ENCODE measurements at regions not wholly inside any gene's neighbourhood (a gene's known extent, or its start where the extent isn't known, plus 50 kb on each side); places are given as distances from the start of the nearest gene placed in this dataset.

GRCh38 chr2:2853346-2853745 is 522.3 kb upstream of the MYT1L start:
- no peak overlapping the region for H3K4me3 ChIP-seq
- intact Hi-C loops (cut with DNase I) = no loop called here
- WGBS, 2 donors = 61 to 63% methylated on average over 2 of the region's 2 CpGs

GRCh38 chr2:2851806-2852777 is 521.0 kb upstream of the MYT1L start:
- Histone ChIP-seq H3K36me3 (no peaks in the 10 kb centered on the region), H3K27me3 (no peaks in the 10 kb centered on the region), H3K4me3 (no peak overlapping the region), H3K4me1 (peaks cover 2 to 5% (median 3%) of the 10 kb centered on the region in 3 donors), H3K9me3 (no peaks in the 10 kb centered on the region), H3K27ac (no peak overlapping the region)
- intact Hi-C loops (cut with DNase I) = no loop called here
- no peak for DNase-seq
- TF ChIP-seq CTCF (IDR thresholded peaks at IDR 0.05) = no peak
- TF ChIP-seq POLR2A (IDR thresholded peaks at IDR 0.05) = no peak
- WGBS, 2 donors = 76 to 78% methylated on average over 22 to 23 of the region's 24 CpGs

More at GRCh38 chr2:2853346-2853745, 522.3 kb upstream of the MYT1L start:
- Histone ChIP-seq H3K9me3 (no peaks in the 10 kb centered on the region), H3K36me3 (no peaks in the 10 kb centered on the region), H3K27ac (no peak overlapping the region), H3K27me3 (no peaks in the 10 kb centered on the region), H3K4me1 (no peaks in the 10 kb centered on the region)
- no peak for DNase-seq
- TF ChIP-seq CTCF (IDR thresholded peaks at IDR 0.05) = no peak
- TF ChIP-seq POLR2A (IDR thresholded peaks at IDR 0.05) = no peak

- Histone ChIP-seq H3K4me3 (no peak overlapping the region), H3K27me3 (no peaks in the 10 kb centered on the region), H3K4me1 (peaks cover 9 to 12% (median 10%) of the 10 kb centered on the region in 3 donors), H3K9me3 (no peaks in the 10 kb centered on the region), H3K27ac (no peak overlapping the region), H3K36me3 (no peaks in the 10 kb centered on the region)
- TF ChIP-seq CTCF (IDR thresholded peaks at IDR 0.05) = no peak
- no peak for TF ChIP-seq POLR2A (IDR thresholded peaks at IDR 0.05)
- 86 to 90% methylated on average over 5 to 9 of the region's 9 CpGs for WGBS, 2 donors
- no peak for DNase-seq
- intact Hi-C loops (cut with DNase I) = no loop called here
These were observed 520.2 kb upstream of the MYT1L start for GRCh38 chr2:2851316-2851715.

GRCh38 chr2:2850859-2851258 is 519.8 kb upstream of the MYT1L start:
- intact Hi-C loops (cut with DNase I) = no loop called here
- H3K9me3 ChIP-seq = no peaks in the 10 kb centered on the region
- no peak for TF ChIP-seq POLR2A (IDR thresholded peaks at IDR 0.05)
- TF ChIP-seq CTCF (IDR thresholded peaks at IDR 0.05) = no peak
- H3K4me1 ChIP-seq = peaks cover 9 to 17% (median 14%) of the 10 kb centered on the region in 3 donors
- 93% methylated on average over 2 of the region's 7 CpGs; no CpG with 5 or more reads in 1 of the 2 donors for WGBS, 2 donors
- no peaks in the 10 kb centered on the region for H3K36me3 ChIP-seq
- no peak overlapping the region for H3K4me3 ChIP-seq
- DNase-seq = no peak
- no peak overlapping the region for H3K27ac ChIP-seq
- H3K27me3 ChIP-seq = no peaks in the 10 kb centered on the region

GRCh38 chr2:2850218-2850755 is 519.2 kb upstream of the MYT1L start:
- H3K36me3 ChIP-seq = no peaks in the 10 kb centered on the region
- intact Hi-C loops (cut with DNase I) = no loop called here
- no peak overlapping the region for H3K27ac ChIP-seq
- H3K9me3 ChIP-seq = no peaks in the 10 kb centered on the region
- peaks cover 9 to 23% (median 14%) of the 10 kb centered on the region in 3 donors for H3K4me1 ChIP-seq
- no peak overlapping the region for H3K4me3 ChIP-seq
- no peaks in the 10 kb centered on the region for H3K27me3 ChIP-seq
- no peak for DNase-seq
- no CpG with 5 or more reads among the region's 22 CpGs for WGBS, 2 donors
- TF ChIP-seq POLR2A (IDR thresholded peaks at IDR 0.05) (no peak), CTCF (IDR thresholded peaks at IDR 0.05) (no peak)
